Gastroesophageal sphincter (tissue), 3 donors: ENCODE measurements at regions not wholly inside any gene's neighbourhood (a gene's known extent, or its start where the extent isn't known, plus 50 kb on each side); places are given as distances from the start of the nearest gene placed in this dataset.

Source experiments
- CTCF ChIP-seq, 4 experiments: fragments of 200-600 bp in 2 of 4; fragments of 450-650 bp in 2 of 4; sonication (generic) in 1 of 4; IDR thresholded peaks; one replicate each; pipeline ENCODE4 v1.5.1; 2017 to 2019; ENCODE audit warnings: antibody characterized with exemption in 4 of 4, mild to moderate bottlenecking in 2 of 4, moderate library complexity in 2 of 4
- POLR2A ChIP-seq, 2 donors: fragments of 450-650 bp; IDR thresholded peaks; one replicate each; pipeline ENCODE4 v1.6.1; 2017; ENCODE audit warnings: antibody characterized with exemption in 2 of 2, mild to moderate bottlenecking in 2 of 2, moderate library complexity in 1 of 2

GRCh38 chr3:170766823-170767575 is 103.0 kb downstream of the RPL22L1 start:
- TF ChIP-seq CTCF (IDR thresholded peaks at IDR 0.05) = no peak
- TF ChIP-seq POLR2A (IDR thresholded peaks at IDR 0.05) = no peak
